ENCODE measurements at regions not wholly inside any gene's neighbourhood (a gene's known extent, or its start where the extent isn't known, plus 50 kb on each side); places are given as distances from the start of the nearest gene placed in this dataset.
"Not testable (repeated sequence)": the region's sequence is repeated elsewhere in the genome, so short reads cannot be mapped to it uniquely, and the experiment has no call there.

DNA sequence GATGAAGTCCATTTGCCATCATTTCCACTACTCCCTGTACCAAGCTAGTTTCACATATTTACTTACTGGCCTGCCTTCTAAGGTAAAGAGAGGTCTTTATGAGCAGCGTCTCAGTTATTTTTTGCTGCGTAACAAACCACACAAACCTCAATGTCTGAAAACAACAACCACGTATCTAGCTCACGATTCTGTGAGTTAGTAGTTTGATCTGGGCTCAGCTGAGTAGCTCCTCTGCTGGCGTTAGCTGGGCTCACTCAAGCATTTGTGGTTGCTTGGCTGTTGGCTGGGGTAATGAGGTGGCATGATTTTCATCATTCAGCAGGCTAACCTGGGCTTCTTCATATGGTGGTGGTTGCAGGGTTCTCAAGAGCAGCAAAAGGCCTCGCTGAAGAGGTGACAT is 225.4 kb downstream of the FOXD2 start:
- H3K4me1 Mint-ChIP-seq, result no peaks in the 10 kb centered on the region
- no peaks in the 10 kb centered on the region for H3K36me3 Mint-ChIP-seq (ENCODE audit: insufficient read depth)
- no peak for ATAC-seq (replicated peaks; ENCODE audit: extremely low read depth, poor library complexity, severe bottlenecking)
- H3K4me3 Mint-ChIP-seq, result no peak overlapping the region
- DNase-seq (ENCODE audit: low spot score in 2 of 2), result no peak
- peaks cover 27% of the 10 kb centered on the region for H3K27me3 Mint-ChIP-seq
- no peak overlapping the region for H3K27ac Mint-ChIP-seq (ENCODE audit: low read depth)
- H3K9me3 Mint-ChIP-seq, result no peaks in the 10 kb centered on the region

- Mint-ChIP-seq H3K27ac (ENCODE audit: low read depth) (no peak overlapping the region), H3K27me3 (peaks cover 17% of the 10 kb centered on the region), H3K36me3 (ENCODE audit: insufficient read depth) (no peaks in the 10 kb centered on the region), H3K9me3 (no peaks in the 10 kb centered on the region), H3K4me3 (no peak overlapping the region), H3K4me1 (no peaks in the 10 kb centered on the region)
- no peak for ATAC-seq (replicated peaks; ENCODE audit: extremely low read depth, poor library complexity, severe bottlenecking)
- DNase-seq (ENCODE audit: low spot score in 2 of 2), result no peak
Measured at GRCh38 chr1:47664356-47664755, 226.5 kb downstream of the FOXD2 start.

DNA sequence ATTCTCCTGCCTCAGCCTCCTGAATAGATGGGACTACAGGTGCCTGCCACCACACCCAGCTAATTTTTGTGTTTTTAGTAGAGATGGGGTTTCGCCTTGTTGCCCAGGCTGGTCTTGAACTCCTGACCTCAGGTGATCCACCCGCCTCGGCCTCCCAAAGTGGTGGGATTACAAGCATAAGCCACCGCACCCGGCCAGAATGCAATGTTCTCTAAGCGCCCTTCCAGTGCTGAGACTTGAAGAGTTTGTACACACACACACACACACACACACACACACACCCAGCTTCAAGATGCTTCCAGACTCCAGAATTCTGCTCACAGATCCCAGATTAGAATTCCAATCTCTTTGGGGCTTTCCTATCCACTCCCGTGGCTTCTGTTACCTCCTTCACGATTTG is 227.1 kb downstream of the FOXD2 start:
- not testable (repeated sequence) for H3K4me3 Mint-ChIP-seq; ATAC-seq (replicated peaks; ENCODE audit: extremely low read depth, poor library complexity, severe bottlenecking); H3K9me3 Mint-ChIP-seq; H3K36me3 Mint-ChIP-seq (ENCODE audit: insufficient read depth); H3K4me1 Mint-ChIP-seq; H3K27ac Mint-ChIP-seq (ENCODE audit: low read depth); DNase-seq (ENCODE audit: low spot score in 2 of 2)
- peaks cover 12% of the 10 kb centered on the region for H3K27me3 Mint-ChIP-seq

DNA sequence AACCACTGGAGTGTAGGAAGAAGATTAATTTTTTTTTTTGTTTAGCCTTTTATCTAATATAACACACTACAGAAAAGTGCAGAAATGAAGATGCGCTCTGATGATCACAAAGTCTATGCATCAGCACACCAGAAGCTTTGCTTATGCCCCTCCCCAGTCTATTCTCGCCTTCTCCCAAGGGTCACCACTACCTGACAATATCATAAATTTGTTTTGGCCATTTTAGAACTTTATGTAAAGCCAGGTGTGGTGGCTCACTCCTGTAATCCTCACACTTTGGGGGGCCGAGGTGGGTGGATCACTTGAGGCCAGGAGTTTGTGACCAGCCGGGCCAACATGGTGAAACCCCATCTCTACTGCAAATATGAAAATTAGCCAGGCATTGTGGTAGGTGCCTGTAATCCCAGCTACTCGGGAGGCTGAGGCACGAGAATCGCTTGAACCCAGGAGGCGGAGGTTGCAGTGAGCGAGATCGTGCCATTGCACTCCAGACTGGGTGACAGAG is 231.3 kb downstream of the FOXD2 start:
- no peaks in the 10 kb centered on the region for H3K36me3 Mint-ChIP-seq (ENCODE audit: insufficient read depth)
- H3K4me3 Mint-ChIP-seq, result no peak overlapping the region
- H3K4me1 Mint-ChIP-seq, result no peaks in the 10 kb centered on the region
- DNase-seq (ENCODE audit: low spot score in 2 of 2), result no peak
- H3K27me3 Mint-ChIP-seq, result peaks cover 26% of the 10 kb centered on the region
- no peak for ATAC-seq (replicated peaks; ENCODE audit: extremely low read depth, poor library complexity, severe bottlenecking)
- peaks cover 7% of the 10 kb centered on the region for H3K9me3 Mint-ChIP-seq
- no peak overlapping the region for H3K27ac Mint-ChIP-seq (ENCODE audit: low read depth)

DNA sequence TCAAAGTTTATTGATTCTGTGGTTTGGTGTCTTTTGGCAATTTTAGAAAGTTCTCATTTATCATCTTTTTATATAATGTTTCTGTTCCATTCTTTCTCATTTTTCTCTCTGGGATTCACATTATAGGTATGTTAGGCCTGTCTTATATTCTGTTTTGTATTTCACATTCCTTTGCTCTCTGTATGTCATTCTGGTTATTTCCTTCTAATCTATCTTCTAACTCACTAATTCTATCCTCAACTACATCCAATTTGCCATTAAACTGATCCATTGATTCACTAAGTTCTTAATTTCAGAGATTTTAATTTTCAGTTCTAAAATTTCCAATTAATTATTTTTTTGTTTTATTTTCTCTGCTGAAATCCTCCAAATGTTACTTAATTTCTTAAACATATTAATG is 234.8 kb downstream of the FOXD2 start:
- Mint-ChIP-seq H3K4me3 (no peak overlapping the region), H3K4me1 (no peaks in the 10 kb centered on the region), H3K9me3 (peaks cover 7% of the 10 kb centered on the region), H3K36me3 (ENCODE audit: insufficient read depth) (no peaks in the 10 kb centered on the region), H3K27ac (ENCODE audit: low read depth) (no peak overlapping the region), H3K27me3 (peaks cover 41% of the 10 kb centered on the region)
- DNase-seq (ENCODE audit: low spot score in 2 of 2), result no peak
- ATAC-seq (replicated peaks; ENCODE audit: extremely low read depth, poor library complexity, severe bottlenecking), result no peak

DNA sequence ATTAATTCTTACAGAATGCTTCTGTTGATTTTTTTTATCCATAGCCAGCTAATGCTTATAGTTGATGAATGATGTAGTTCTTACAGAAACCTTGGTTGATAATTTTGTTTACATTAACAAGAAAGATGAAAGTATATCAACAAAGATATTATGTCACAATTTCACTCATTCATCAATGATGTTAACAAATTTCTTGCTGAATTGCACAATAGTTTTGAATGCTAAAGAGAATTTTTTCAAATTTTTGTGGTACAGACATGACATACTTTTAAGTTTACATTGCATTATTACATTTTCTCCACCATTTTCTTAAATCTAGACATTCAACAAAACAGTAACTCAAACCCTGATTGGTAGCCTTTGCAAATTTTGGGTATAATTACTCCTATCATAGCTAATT is 236.3 kb downstream of the FOXD2 start:
- Mint-ChIP-seq H3K4me1 (no peaks in the 10 kb centered on the region), H3K9me3 (peaks cover 7% of the 10 kb centered on the region)

DNA sequence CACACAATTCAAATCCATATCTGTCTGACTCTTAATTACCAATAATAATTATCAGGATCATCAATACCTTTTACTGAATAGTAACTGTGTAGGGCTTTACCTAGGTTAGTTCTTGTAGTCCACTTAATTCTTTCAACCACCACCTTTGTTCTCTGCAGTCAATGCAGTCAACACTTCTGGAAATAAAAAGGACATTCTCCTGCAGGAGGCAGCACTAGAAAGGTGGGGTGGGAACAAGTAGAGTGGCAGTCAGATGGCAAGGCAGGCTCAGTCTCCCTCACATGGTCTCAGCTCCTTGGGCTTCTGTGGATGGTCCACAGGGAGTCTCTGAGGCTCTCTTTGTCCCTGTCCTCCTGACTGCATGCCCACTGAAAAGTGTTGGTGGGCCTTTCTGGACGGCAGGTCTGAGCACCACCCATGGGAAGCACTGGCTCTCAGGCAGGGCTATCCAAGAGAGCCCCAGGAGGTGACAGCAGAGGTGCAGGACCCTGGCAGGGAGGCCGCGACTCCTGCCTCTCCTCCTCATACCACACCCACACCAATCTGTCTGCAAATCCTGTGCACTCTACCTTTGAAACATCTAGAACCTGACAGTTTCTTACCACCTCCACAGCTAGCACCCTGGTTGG is 237.3 kb downstream of the FOXD2 start:
- ATAC-seq (replicated peaks; ENCODE audit: extremely low read depth, poor library complexity, severe bottlenecking), result no peak
- no peak for DNase-seq (ENCODE audit: low spot score in 2 of 2)
- Mint-ChIP-seq H3K27ac (ENCODE audit: low read depth) (no peak overlapping the region), H3K9me3 (peaks cover 7% of the 10 kb centered on the region), H3K36me3 (ENCODE audit: insufficient read depth) (no peaks in the 10 kb centered on the region), H3K4me3 (no peak overlapping the region), H3K4me1 (no peaks in the 10 kb centered on the region), H3K27me3 (peaks cover 56% of the 10 kb centered on the region)

More for the DNA sequence above, 236.3 kb downstream of the FOXD2 start:
- Mint-ChIP-seq H3K4me3 (no peak overlapping the region), H3K27ac (ENCODE audit: low read depth) (no peak overlapping the region), H3K36me3 (ENCODE audit: insufficient read depth) (no peaks in the 10 kb centered on the region), H3K27me3 (peaks cover 53% of the 10 kb centered on the region)
- DNase-seq (ENCODE audit: low spot score in 2 of 2) (no peak), ATAC-seq (replicated peaks; ENCODE audit: extremely low read depth, poor library complexity, severe bottlenecking) (no peak)

GRCh38 chr1:47675721-47676120 is 237.9 kb downstream of the FOXD2 start:
- Mint-ChIP-seq H3K36me3 (ENCODE audit: insufficient read depth) (no peaks in the 10 kb centered on the region), H3K27ac (ENCODE audit: low read depth) (no peak overlapping the region), H3K4me1 (no peaks in the 10 kb centered on the region), H3K4me3 (no peak overlapping the region), H3K9me3 (peaks cover 7% of the 10 kb centered on the region), H3K27me3 (peaks cover 55% of the 10 kb centered on the region)
- DNase-seq (ENCODE audit: low spot score in 2 of 2) (no peak), ATAC-seq (replicated peaks; ENCODE audit: extremely low read depth, poor library complexity, severe bottlenecking) (no peak)

GRCh38 chr1:47676311-47677054 is 238.6 kb downstream of the FOXD2 start:
- H3K36me3 Mint-ChIP-seq (ENCODE audit: insufficient read depth), result no peaks in the 10 kb centered on the region
- H3K4me3 Mint-ChIP-seq, result no peak overlapping the region
- ATAC-seq (replicated peaks; ENCODE audit: extremely low read depth, poor library complexity, severe bottlenecking) (no peak), DNase-seq (ENCODE audit: low spot score in 2 of 2) (no peak)
- peaks cover 56% of the 10 kb centered on the region for H3K27me3 Mint-ChIP-seq
- peaks cover 7% of the 10 kb centered on the region for H3K9me3 Mint-ChIP-seq
- H3K4me1 Mint-ChIP-seq, result no peaks in the 10 kb centered on the region
- no peak overlapping the region for H3K27ac Mint-ChIP-seq (ENCODE audit: low read depth)

DNA sequence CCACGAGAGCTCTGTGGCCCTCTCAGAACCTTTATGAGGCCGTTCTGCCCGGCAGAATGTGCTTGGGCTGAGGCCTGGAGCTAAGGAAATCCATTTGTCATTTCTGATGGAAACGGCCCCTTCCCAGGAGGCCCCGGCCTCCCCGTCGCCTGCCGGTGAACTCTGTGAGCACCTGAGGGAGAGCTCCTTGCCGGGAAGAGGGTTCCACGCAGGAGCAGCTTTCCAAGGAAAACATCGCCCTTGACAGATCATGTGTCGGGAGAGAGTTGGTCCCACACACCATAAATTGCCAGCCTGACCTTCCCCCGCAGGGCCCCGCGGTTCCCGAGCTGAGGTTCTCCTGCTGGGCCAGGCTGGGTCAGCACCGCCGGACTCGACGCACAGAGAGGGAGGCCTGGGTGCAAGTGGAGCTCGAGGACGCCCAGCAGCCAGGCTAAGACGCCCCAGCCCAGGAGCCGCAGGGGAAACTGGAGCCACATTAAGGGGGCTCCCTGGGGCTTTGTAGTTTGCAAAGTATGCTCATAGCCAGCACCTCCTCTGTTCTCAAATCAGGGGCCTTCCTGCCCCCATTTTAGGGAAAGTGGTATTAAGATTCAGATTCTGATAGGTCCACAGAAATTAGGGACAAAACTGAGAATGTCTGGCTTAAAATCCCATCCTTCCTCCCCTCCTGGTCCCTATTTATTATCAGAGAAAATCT is 239.5 kb downstream of the FOXD2 start:
- Mint-ChIP-seq H3K4me3 (no peak overlapping the region), H3K27me3 (peaks cover 61% of the 10 kb centered on the region), H3K9me3 (peaks cover 6% of the 10 kb centered on the region), H3K4me1 (no peaks in the 10 kb centered on the region), H3K36me3 (ENCODE audit: insufficient read depth) (no peaks in the 10 kb centered on the region), H3K27ac (ENCODE audit: low read depth) (no peak overlapping the region)
- DNase-seq (ENCODE audit: low spot score in 2 of 2) (no peak), ATAC-seq (replicated peaks; ENCODE audit: extremely low read depth, poor library complexity, severe bottlenecking) (no peak)

GRCh38 chr1:47678464-47678980 is 240.7 kb downstream of the FOXD2 start:
- no peaks in the 10 kb centered on the region for H3K4me1 Mint-ChIP-seq
- ATAC-seq (replicated peaks; ENCODE audit: extremely low read depth, poor library complexity, severe bottlenecking) (no peak), DNase-seq (ENCODE audit: low spot score in 2 of 2) (no peak)
- H3K9me3 Mint-ChIP-seq, result no peaks in the 10 kb centered on the region
- no peaks in the 10 kb centered on the region for H3K36me3 Mint-ChIP-seq (ENCODE audit: insufficient read depth)
- no peak overlapping the region for H3K27ac Mint-ChIP-seq (ENCODE audit: low read depth)
- peaks cover 65% of the 10 kb centered on the region for H3K27me3 Mint-ChIP-seq
- no peak overlapping the region for H3K4me3 Mint-ChIP-seq

- DNase-seq (ENCODE audit: low spot score in 2 of 2) (no peak), ATAC-seq (replicated peaks; ENCODE audit: extremely low read depth, poor library complexity, severe bottlenecking) (no peak)
- Mint-ChIP-seq H3K27ac (ENCODE audit: low read depth) (no peak overlapping the region), H3K4me1 (no peaks in the 10 kb centered on the region), H3K36me3 (ENCODE audit: insufficient read depth) (no peaks in the 10 kb centered on the region), H3K4me3 (no peak overlapping the region), H3K27me3 (peaks cover 73% of the 10 kb centered on the region), H3K9me3 (no peaks in the 10 kb centered on the region)
Measured at GRCh38 chr1:47679301-47679791, 241.5 kb downstream of the FOXD2 start.
